ENCODE measurements at regions not wholly inside any gene's neighbourhood (a gene's known extent, or its start where the extent isn't known, plus 50 kb on each side); places are given as distances from the start of the nearest gene placed in this dataset.

DNA sequence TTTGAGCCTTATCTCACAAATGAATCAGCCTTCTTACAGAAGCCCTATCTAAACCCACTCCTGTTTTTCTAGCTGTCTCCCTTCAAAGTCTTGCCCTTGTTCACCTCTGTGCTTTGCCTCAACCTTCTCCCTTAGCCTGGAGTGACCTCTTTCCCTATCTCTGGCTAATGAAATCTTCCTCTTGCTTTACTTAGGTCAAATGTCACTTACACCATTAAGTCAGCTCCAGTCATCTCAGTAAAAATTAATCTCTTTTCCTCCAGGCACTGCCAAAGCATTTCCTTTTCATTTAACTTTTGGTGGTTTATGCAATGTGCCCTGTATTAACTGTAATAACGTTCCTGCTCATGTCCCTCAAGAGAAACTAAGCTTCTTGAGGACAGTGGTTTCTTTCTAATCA lies 596.5 kb upstream of the MIR17HG start:
- no peaks in the 10 kb centered on the region for H3K9me3 ChIP-seq (ENCODE audit: control insufficient read depth in 2 of 2, insufficient read depth in 1 of 2, low read depth in 1 of 2, low read length in 1 of 2)
- H3K36me3 ChIP-seq (ENCODE audit: control insufficient read depth in 2 of 2, insufficient read depth in 2 of 2, low read length in 1 of 2) = no peaks in the 10 kb centered on the region
- no peaks in the 10 kb centered on the region for H3K4me1 ChIP-seq (ENCODE audit: control insufficient read depth in 2 of 2, insufficient read depth in 2 of 2, low read length in 1 of 2)
- H3K27ac ChIP-seq (ENCODE audit: low read depth in 2 of 2, low read length in 1 of 2) = no peak overlapping the region
- no peak overlapping the region for H3K4me3 ChIP-seq (ENCODE audit: low read depth in 1 of 2, low read length in 2 of 2)
- no peaks in the 10 kb centered on the region for H3K27me3 ChIP-seq (ENCODE audit: control insufficient read depth in 1 of 2, insufficient read depth in 2 of 2, low read length in 2 of 2)
- WGBS, 2 donors = 14 to 35% methylated on average over 1 of the region's 1 CpG

DNA sequence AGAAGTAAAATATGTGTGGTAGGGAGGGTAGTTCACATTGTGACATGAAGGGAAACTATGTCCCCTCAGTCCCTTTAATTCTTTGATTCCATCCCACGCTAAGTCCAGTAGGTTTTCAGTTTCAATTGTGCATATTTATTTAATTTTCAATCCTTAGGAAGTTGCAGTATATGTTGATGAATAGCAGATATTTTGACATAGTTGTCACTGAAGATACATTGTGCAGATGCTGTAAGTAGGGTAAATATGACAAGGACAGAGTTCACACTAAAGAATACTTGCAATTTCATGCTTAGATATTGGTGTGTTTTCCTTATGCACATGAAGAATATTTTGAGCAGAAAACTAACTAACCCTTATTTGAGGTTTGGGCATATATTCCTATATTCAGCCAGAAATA lies 595.4 kb upstream of the MIR17HG start:
- no peaks in the 10 kb centered on the region for H3K4me1 ChIP-seq (ENCODE audit: control insufficient read depth in 2 of 2, insufficient read depth in 2 of 2, low read length in 1 of 2)
- H3K4me3 ChIP-seq (ENCODE audit: low read depth in 1 of 2, low read length in 2 of 2) = no peak overlapping the region
- H3K27me3 ChIP-seq (ENCODE audit: control insufficient read depth in 1 of 2, insufficient read depth in 2 of 2, low read length in 2 of 2) = no peaks in the 10 kb centered on the region
- 64 to 69% methylated on average over 1 of the region's 1 CpG for WGBS, 2 donors
- no peak overlapping the region for H3K27ac ChIP-seq (ENCODE audit: low read depth in 2 of 2, low read length in 1 of 2)
- H3K9me3 ChIP-seq (ENCODE audit: control insufficient read depth in 2 of 2, insufficient read depth in 1 of 2, low read depth in 1 of 2, low read length in 1 of 2) = no peaks in the 10 kb centered on the region
- H3K36me3 ChIP-seq (ENCODE audit: control insufficient read depth in 2 of 2, insufficient read depth in 2 of 2, low read length in 1 of 2) = no peaks in the 10 kb centered on the region

DNA sequence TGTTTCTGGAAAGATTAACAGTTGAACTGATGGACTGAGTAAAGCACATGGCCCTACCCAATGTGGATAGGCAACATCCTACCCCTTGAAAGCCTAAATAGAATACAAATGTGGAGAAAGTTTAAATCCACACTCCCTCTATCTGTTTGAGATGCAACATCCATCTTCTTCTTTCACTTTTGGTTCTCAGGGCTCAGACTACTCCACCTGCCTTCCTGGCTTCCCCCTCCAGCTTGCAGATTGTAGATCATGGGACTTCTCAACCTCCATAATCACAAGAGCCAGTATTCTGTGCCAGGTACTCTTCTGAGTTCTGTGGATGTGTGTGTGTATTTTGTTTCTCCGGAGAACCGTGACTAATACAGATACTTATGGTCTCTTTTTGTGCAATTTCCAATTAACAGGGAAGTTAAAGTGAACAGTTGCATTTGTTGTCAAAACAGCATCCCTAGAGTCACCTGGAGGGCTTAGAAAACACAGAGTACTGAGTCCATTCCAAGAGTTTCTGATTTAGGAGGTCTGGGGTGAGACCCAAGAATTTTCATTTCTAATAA lies 590.3 kb upstream of the MIR17HG start:
- Histone ChIP-seq H3K9me3 (ENCODE audit: control insufficient read depth in 2 of 2, insufficient read depth in 1 of 2, low read depth in 1 of 2, low read length in 1 of 2) (no peaks in the 10 kb centered on the region), H3K4me3 (ENCODE audit: low read depth in 1 of 2, low read length in 2 of 2) (no peak overlapping the region), H3K27me3 (ENCODE audit: control insufficient read depth in 1 of 2, insufficient read depth in 2 of 2, low read length in 2 of 2) (no peaks in the 10 kb centered on the region), H3K27ac (ENCODE audit: low read depth in 2 of 2, low read length in 1 of 2) (no peak overlapping the region), H3K36me3 (ENCODE audit: control insufficient read depth in 2 of 2, insufficient read depth in 2 of 2, low read length in 1 of 2) (no peaks in the 10 kb centered on the region), H3K4me1 (ENCODE audit: control insufficient read depth in 2 of 2, insufficient read depth in 2 of 2, low read length in 1 of 2) (no peaks in the 10 kb centered on the region)
- WGBS, 2 donors = 74 to 78% methylated on average over 2 of the region's 2 CpGs

DNA sequence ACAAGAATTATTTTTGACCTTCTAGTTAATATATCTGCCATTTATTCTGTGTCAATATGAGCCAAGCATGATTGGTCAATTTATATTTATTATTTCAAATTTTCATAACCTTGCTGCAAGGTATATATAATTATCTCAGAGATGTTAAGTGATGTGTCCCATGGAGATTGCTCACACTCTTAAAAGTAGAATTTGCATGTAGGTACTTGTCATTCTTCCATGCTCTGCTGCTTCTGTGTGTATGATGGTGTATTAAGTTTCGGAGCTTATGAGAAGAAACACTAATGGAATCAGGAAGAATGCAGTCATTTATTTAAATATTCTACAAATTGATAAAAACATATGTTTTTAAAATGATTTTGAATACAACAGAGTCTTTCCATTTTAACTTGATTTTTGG lies 586.8 kb upstream of the MIR17HG start:
- no peak overlapping the region for H3K4me3 ChIP-seq (ENCODE audit: low read depth in 1 of 2, low read length in 2 of 2)
- no peaks in the 10 kb centered on the region for H3K4me1 ChIP-seq (ENCODE audit: control insufficient read depth in 2 of 2, insufficient read depth in 2 of 2, low read length in 1 of 2)
- WGBS, 2 donors = 28 to 65% methylated on average over 1 of the region's 1 CpG
- no peaks in the 10 kb centered on the region for H3K9me3 ChIP-seq (ENCODE audit: control insufficient read depth in 2 of 2, insufficient read depth in 1 of 2, low read depth in 1 of 2, low read length in 1 of 2)
- H3K36me3 ChIP-seq (ENCODE audit: control insufficient read depth in 2 of 2, insufficient read depth in 2 of 2, low read length in 1 of 2) = no peaks in the 10 kb centered on the region
- no peak overlapping the region for H3K27ac ChIP-seq (ENCODE audit: low read depth in 2 of 2, low read length in 1 of 2)
- H3K27me3 ChIP-seq (ENCODE audit: control insufficient read depth in 1 of 2, insufficient read depth in 2 of 2, low read length in 2 of 2) = no peaks in the 10 kb centered on the region

DNA sequence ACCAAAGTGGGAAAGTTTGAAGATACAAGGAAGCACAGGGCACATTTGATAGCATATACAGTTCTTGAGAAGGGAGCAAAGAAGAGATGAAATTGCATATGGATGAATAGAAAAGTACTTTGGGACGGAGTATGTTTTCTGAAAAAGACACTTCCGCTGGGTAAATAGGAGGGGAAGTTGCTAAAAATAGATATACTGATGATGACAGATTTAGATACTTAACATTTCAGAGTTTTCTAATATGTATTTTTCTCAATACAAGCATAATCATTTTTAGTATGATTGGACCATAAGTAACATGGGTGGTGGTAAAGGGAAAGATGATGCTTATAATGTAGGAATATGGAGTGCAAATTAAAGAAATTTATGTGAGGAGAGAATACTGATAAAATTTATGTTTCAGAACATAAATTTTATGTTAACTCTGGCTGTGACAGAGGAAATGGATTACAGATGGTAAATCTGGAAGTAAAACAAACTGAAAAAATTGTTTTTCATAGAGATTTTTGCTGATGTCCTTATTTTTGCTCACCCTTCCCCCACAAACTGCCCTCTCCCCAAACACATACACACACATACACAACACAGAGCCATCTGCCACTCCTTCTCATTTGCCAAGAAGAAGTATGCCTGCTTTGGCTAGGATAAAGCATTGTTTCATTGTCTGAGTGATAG lies 583.9 kb upstream of the MIR17HG start:
- Histone ChIP-seq H3K27me3 (ENCODE audit: control insufficient read depth in 1 of 2, insufficient read depth in 2 of 2, low read length in 2 of 2) (no peaks in the 10 kb centered on the region), H3K4me3 (ENCODE audit: low read depth in 1 of 2, low read length in 2 of 2) (no peak overlapping the region), H3K36me3 (ENCODE audit: control insufficient read depth in 2 of 2, insufficient read depth in 2 of 2, low read length in 1 of 2) (no peaks in the 10 kb centered on the region), H3K9me3 (ENCODE audit: control insufficient read depth in 2 of 2, insufficient read depth in 1 of 2, low read depth in 1 of 2, low read length in 1 of 2) (no peaks in the 10 kb centered on the region), H3K27ac (ENCODE audit: low read depth in 2 of 2, low read length in 1 of 2) (no peak overlapping the region), H3K4me1 (ENCODE audit: control insufficient read depth in 2 of 2, insufficient read depth in 2 of 2, low read length in 1 of 2) (no peaks in the 10 kb centered on the region)
- WGBS, 2 donors = 57 to 64% methylated on average over 2 of the region's 2 CpGs

DNA sequence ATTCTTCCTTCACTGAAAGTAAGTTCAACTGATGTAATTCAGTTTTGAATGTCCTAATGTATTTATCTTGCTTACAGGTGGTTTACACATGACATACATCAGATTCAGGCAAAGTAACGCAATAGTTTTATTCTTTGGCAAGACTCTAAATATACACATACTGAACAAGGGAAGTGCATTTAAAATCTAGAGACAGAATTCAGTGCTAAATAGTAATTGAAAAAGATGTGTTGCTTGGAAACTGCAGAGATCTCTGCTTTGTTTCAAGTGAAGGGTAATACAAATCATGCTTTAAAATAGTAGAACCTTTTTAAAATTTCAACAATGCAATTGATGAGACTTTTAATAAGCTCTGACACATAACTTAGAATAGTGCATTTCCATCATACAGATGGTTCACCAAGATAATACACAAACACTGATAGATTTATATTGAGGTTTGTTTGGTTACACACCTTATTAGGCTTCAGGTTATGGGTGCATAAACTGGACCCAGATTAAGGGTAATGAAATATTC lies 581.0 kb upstream of the MIR17HG start:
- WGBS, 2 donors = 56 to 74% methylated on average over 1 of the region's 1 CpG
- H3K27ac ChIP-seq (ENCODE audit: low read depth in 2 of 2, low read length in 1 of 2) = no peak overlapping the region
- H3K9me3 ChIP-seq (ENCODE audit: control insufficient read depth in 2 of 2, insufficient read depth in 1 of 2, low read depth in 1 of 2, low read length in 1 of 2) = no peaks in the 10 kb centered on the region
- H3K27me3 ChIP-seq (ENCODE audit: control insufficient read depth in 1 of 2, insufficient read depth in 2 of 2, low read length in 2 of 2) = no peaks in the 10 kb centered on the region
- H3K4me1 ChIP-seq (ENCODE audit: control insufficient read depth in 2 of 2, insufficient read depth in 2 of 2, low read length in 1 of 2) = no peaks in the 10 kb centered on the region
- H3K36me3 ChIP-seq (ENCODE audit: control insufficient read depth in 2 of 2, insufficient read depth in 2 of 2, low read length in 1 of 2) = no peaks in the 10 kb centered on the region
- H3K4me3 ChIP-seq (ENCODE audit: low read depth in 1 of 2, low read length in 2 of 2) = no peak overlapping the region

DNA sequence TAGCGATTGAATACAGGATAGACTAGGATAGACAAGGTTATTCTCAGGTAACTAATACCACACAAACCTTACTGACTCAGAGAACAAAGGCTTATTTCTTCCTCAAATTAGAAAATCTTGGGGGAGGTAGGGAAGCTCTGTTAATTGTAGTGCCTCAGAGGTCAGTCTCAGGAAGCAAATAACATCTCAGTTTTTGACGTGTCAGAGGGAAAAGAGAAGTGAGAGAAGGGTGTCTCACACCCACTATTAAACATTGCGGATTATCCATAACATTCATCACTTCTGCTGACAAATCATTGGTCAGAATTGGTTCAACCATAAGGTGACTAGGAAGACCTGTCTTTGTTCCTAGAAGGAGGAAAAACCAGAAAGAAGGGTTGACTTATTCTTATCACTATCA lies 579.4 kb upstream of the MIR17HG start:
- no peaks in the 10 kb centered on the region for H3K27me3 ChIP-seq (ENCODE audit: control insufficient read depth in 1 of 2, insufficient read depth in 2 of 2, low read length in 2 of 2)
- no peak overlapping the region for H3K27ac ChIP-seq (ENCODE audit: low read depth in 2 of 2, low read length in 1 of 2)
- no peaks in the 10 kb centered on the region for H3K9me3 ChIP-seq (ENCODE audit: control insufficient read depth in 2 of 2, insufficient read depth in 1 of 2, low read depth in 1 of 2, low read length in 1 of 2)
- WGBS, 2 donors = 73% methylated on average over 3 of the region's 3 CpGs
- H3K4me1 ChIP-seq (ENCODE audit: control insufficient read depth in 2 of 2, insufficient read depth in 2 of 2, low read length in 1 of 2) = no peaks in the 10 kb centered on the region
- no peak overlapping the region for H3K4me3 ChIP-seq (ENCODE audit: low read depth in 1 of 2, low read length in 2 of 2)
- H3K36me3 ChIP-seq (ENCODE audit: control insufficient read depth in 2 of 2, insufficient read depth in 2 of 2, low read length in 1 of 2) = no peaks in the 10 kb centered on the region

DNA sequence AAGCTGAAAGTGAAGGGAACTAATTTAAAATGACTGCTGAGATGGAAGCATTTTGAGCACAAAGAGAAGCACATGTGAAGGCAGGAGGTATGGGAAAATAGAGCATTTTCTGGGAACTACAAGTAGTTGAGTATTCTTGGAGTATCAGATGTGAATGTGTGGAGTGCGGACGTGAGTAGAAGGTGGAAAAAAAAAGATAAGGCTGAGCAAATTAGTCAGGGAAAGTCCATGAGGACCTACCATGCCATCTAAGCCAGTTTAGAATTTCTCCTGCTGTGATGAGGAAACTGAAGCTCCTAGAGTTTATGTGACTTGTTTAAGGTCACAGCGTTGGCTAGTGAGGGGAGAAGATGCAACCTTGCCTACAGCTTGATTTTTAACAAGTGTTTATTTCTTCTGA lies 578.1 kb upstream of the MIR17HG start:
- H3K27me3 ChIP-seq (ENCODE audit: control insufficient read depth in 1 of 2, insufficient read depth in 2 of 2, low read length in 2 of 2) = no peaks in the 10 kb centered on the region
- no peaks in the 10 kb centered on the region for H3K9me3 ChIP-seq (ENCODE audit: control insufficient read depth in 2 of 2, insufficient read depth in 1 of 2, low read depth in 1 of 2, low read length in 1 of 2)
- no peaks in the 10 kb centered on the region for H3K36me3 ChIP-seq (ENCODE audit: control insufficient read depth in 2 of 2, insufficient read depth in 2 of 2, low read length in 1 of 2)
- H3K4me1 ChIP-seq (ENCODE audit: control insufficient read depth in 2 of 2, insufficient read depth in 2 of 2, low read length in 1 of 2) = no peaks in the 10 kb centered on the region
- no peak overlapping the region for H3K4me3 ChIP-seq (ENCODE audit: low read depth in 1 of 2, low read length in 2 of 2)
- no peak overlapping the region for H3K27ac ChIP-seq (ENCODE audit: low read depth in 2 of 2, low read length in 1 of 2)
- WGBS, 2 donors = 72 to 77% methylated on average over 3 of the region's 3 CpGs

DNA sequence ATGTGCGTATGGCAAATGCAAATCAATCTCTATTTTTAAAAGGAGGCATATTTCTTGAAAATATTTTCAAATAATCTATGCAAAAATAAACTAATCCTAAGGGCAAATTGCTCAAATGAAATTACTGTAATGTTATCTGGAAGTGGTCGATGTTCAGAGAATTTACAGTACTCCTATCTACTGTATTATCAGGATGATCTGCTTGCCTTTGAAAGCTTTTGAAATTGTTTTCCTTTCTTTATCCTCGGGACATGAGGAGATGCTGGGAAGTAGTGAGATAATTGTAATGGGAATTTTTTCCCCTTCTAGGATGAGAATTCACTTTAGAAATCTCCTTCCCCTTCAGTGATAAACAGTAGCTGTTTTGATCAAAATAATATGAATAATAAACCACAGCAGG lies 577.2 kb upstream of the MIR17HG start:
- 57 to 62% methylated on average over 3 of the region's 3 CpGs for WGBS, 2 donors
- Histone ChIP-seq H3K27me3 (ENCODE audit: control insufficient read depth in 1 of 2, insufficient read depth in 2 of 2, low read length in 2 of 2) (no peaks in the 10 kb centered on the region), H3K4me1 (ENCODE audit: control insufficient read depth in 2 of 2, insufficient read depth in 2 of 2, low read length in 1 of 2) (no peaks in the 10 kb centered on the region), H3K9me3 (ENCODE audit: control insufficient read depth in 2 of 2, insufficient read depth in 1 of 2, low read depth in 1 of 2, low read length in 1 of 2) (no peaks in the 10 kb centered on the region), H3K36me3 (ENCODE audit: control insufficient read depth in 2 of 2, insufficient read depth in 2 of 2, low read length in 1 of 2) (no peaks in the 10 kb centered on the region), H3K4me3 (ENCODE audit: low read depth in 1 of 2, low read length in 2 of 2) (no peak overlapping the region), H3K27ac (ENCODE audit: low read depth in 2 of 2, low read length in 1 of 2) (no peak overlapping the region)

DNA sequence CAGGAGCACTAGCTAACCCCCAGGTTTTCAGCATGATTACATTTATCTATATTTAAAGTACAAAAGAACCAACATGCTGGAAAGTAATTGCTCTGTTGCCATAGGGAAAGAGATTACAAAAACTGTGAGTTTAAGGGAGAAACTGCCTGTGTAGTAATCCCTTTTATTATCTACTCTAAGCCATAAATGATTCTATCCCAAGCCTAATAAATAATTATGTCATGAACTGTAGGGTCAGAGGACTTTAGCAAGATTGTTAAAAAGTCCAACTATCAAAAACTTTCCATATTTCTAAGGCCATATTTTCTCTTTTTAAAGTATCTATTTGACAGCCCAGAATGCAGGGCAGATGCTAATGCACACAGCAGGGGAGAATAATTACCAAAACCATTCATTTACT lies 573.8 kb upstream of the MIR17HG start:
- Histone ChIP-seq H3K9me3 (ENCODE audit: control insufficient read depth in 2 of 2, insufficient read depth in 1 of 2, low read depth in 1 of 2, low read length in 1 of 2) (no peaks in the 10 kb centered on the region), H3K27me3 (ENCODE audit: control insufficient read depth in 1 of 2, insufficient read depth in 2 of 2, low read length in 2 of 2) (no peaks in the 10 kb centered on the region), H3K4me3 (ENCODE audit: low read depth in 1 of 2, low read length in 2 of 2) (no peak overlapping the region), H3K4me1 (ENCODE audit: control insufficient read depth in 2 of 2, insufficient read depth in 2 of 2, low read length in 1 of 2) (no peaks in the 10 kb centered on the region), H3K27ac (ENCODE audit: low read depth in 2 of 2, low read length in 1 of 2) (no peak overlapping the region), H3K36me3 (ENCODE audit: control insufficient read depth in 2 of 2, insufficient read depth in 2 of 2, low read length in 1 of 2) (no peaks in the 10 kb centered on the region)

All from esophagus (tissue), 2 donors.